ENCODE measurements at regions not wholly inside any gene's neighbourhood (a gene's known extent, or its start where the extent isn't known, plus 50 kb on each side); places are given as distances from the start of the nearest gene placed in this dataset.

DNA sequence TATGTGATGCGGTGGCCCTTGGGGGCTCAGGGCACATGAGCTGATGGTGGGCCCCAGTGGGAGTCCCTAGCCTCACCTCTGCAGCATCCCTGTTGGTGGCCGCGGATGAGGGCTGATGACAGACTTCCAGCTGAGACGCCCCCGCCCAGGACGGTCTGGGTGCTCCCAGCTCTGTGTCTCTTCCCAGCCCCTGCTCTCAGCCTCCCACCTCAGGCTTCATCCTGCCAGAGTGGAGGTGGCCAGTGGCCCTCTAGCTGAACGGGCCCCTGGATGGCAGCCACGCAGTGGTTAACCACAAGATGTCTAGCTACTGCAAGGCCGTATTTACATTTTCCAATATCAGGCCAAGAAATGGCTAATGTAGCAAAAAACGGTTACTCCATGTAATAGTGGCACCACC is 205.3 kb upstream of the LINGO1 start:
- H3K36me3 Mint-ChIP-seq (ENCODE audit: unreplicated experiment), result no peaks in the 10 kb centered on the region
- peaks cover 54% of the 10 kb centered on the region for H3K27me3 Mint-ChIP-seq (ENCODE audit: unreplicated experiment)
- H3K4me1 Mint-ChIP-seq (ENCODE audit: unreplicated experiment), result no peaks in the 10 kb centered on the region
- H3K27ac Mint-ChIP-seq (ENCODE audit: unreplicated experiment), result no peak overlapping the region
- no peak overlapping the region for H3K4me3 Mint-ChIP-seq (ENCODE audit: unreplicated experiment)
- TF ChIP-seq, protein P1, sequence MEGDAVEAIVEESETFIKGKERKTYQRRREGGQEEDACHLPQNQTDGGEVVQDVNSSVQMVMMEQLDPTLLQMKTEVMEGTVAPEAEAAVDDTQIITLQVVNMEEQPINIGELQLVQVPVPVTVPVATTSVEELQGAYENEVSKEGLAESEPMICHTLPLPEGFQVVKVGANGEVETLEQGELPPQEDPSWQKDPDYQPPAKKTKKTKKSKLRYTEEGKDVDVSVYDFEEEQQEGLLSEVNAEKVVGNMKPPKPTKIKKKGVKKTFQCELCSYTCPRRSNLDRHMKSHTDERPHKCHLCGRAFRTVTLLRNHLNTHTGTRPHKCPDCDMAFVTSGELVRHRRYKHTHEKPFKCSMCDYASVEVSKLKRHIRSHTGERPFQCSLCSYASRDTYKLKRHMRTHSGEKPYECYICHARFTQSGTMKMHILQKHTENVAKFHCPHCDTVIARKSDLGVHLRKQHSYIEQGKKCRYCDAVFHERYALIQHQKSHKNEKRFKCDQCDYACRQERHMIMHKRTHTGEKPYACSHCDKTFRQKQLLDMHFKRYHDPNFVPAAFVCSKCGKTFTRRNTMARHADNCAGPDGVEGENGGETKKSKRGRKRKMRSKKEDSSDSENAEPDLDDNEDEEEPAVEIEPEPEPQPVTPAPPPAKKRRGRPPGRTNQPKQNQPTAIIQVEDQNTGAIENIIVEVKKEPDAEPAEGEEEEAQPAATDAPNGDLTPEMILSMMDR (IDR thresholded peaks at IDR 0.05), result no peak
- DNase-seq (ENCODE audit: extremely low spot score, unreplicated experiment), result no peak
- H3K9me3 Mint-ChIP-seq (ENCODE audit: unreplicated experiment), result no peaks in the 10 kb centered on the region

DNA sequence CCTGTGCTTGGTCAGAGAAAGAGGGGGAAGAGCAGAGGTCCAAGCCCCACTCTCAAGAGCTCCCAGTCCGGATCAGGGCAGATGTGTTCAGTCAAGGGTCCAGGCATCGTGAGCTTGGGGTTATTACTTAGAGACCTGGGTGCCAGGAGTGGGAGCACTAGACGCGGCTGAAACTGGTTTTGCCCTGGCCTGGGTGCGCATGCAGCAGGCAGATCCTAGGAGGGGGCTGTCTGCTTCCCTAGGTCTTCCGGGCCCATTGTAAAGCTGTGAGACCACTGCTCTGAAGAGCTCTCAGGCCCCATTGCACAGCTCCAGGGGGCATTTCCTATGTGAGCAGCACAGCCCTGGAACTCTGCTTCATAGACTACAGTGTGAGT is 204.9 kb upstream of the LINGO1 start:
- Mint-ChIP-seq H3K27me3 (ENCODE audit: unreplicated experiment) (peaks cover 53% of the 10 kb centered on the region), H3K4me3 (ENCODE audit: unreplicated experiment) (no peak overlapping the region), H3K27ac (ENCODE audit: unreplicated experiment) (no peak overlapping the region), H3K9me3 (ENCODE audit: unreplicated experiment) (no peaks in the 10 kb centered on the region), H3K36me3 (ENCODE audit: unreplicated experiment) (no peaks in the 10 kb centered on the region), H3K4me1 (ENCODE audit: unreplicated experiment) (no peaks in the 10 kb centered on the region)
- no peak for DNase-seq (ENCODE audit: extremely low spot score, unreplicated experiment)
- TF ChIP-seq, protein P1 (IDR thresholded peaks at IDR 0.05), result no peak

DNA sequence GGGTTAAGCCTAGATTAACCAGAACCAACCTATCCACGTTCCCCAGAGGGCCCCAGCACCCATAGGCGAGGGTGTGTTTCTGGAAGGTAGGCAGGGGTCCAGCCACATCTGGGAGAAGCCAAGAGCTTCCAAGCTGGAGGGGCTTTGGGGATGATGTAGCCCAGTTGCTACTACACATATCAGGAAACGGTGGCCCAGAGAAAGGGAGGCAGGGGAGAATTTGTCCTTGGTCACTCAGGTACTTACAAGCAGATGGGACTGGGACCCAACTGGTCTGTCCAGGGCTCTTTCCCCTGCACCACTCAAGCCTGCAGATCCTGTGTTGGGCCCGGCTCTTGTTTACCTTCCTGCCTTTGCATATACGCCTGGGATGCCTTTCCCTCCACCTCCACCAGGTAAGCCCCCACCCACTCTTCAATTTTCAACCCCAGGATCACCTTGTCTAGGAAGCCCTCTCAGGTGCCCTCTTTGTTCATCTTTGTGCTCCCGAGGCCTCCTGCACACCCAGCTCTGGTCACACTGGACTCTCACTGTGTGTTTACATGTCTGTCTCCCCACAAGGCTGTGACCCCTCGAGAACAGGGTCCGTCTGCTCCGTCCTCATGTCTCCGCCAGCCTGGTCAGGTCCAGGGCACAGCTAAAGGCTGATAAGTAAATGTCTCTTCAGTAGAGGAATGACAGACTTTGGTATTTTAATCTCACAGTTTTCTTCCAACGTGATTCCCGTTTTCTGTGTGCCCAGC is 204.4 kb upstream of the LINGO1 start:
- TF ChIP-seq, protein P1 (IDR thresholded peaks at IDR 0.05), result no peak
- Mint-ChIP-seq H3K27me3 (ENCODE audit: unreplicated experiment) (peaks cover 49% of the 10 kb centered on the region), H3K36me3 (ENCODE audit: unreplicated experiment) (no peaks in the 10 kb centered on the region), H3K4me3 (ENCODE audit: unreplicated experiment) (no peak overlapping the region), H3K27ac (ENCODE audit: unreplicated experiment) (no peak overlapping the region), H3K4me1 (ENCODE audit: unreplicated experiment) (no peaks in the 10 kb centered on the region), H3K9me3 (ENCODE audit: unreplicated experiment) (no peaks in the 10 kb centered on the region)
- no peak for DNase-seq (ENCODE audit: extremely low spot score, unreplicated experiment)

DNA sequence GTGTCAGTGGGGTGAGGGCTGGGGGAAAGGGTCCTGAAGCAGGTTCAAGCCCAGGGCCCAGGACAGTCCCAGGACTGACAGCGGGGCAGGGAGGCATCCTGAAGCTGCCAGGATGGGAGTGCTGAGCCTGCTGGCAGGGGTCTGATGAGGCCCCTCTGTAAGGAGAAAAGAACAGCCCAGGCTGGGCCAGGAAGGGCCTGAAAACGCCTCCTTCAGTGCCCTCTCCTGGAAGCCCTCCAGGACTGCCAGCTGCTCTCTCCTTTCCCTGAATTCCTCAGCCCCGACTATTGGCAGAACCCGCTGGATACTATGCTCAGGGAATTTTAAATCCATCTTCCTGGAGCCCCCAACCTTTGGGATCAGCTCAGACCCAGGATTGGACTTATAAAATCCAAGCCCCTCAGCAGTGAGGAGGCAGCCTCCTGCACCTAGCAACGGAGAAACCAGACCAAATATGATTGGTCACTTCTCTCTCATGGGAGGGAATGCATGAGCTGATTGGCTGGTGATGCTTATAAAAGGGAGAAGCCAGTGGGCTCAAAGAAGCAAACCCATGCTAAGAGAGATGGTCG is 203.5 kb upstream of the LINGO1 start:
- Mint-ChIP-seq H3K36me3 (ENCODE audit: unreplicated experiment) (no peaks in the 10 kb centered on the region), H3K4me3 (ENCODE audit: unreplicated experiment) (no peak overlapping the region), H3K9me3 (ENCODE audit: unreplicated experiment) (no peaks in the 10 kb centered on the region), H3K27me3 (ENCODE audit: unreplicated experiment) (peaks cover 47% of the 10 kb centered on the region), H3K27ac (ENCODE audit: unreplicated experiment) (no peak overlapping the region), H3K4me1 (ENCODE audit: unreplicated experiment) (no peaks in the 10 kb centered on the region)
- DNase-seq (ENCODE audit: extremely low spot score, unreplicated experiment), result no peak
- TF ChIP-seq, protein P1 (IDR thresholded peaks at IDR 0.05), result no peak

DNA sequence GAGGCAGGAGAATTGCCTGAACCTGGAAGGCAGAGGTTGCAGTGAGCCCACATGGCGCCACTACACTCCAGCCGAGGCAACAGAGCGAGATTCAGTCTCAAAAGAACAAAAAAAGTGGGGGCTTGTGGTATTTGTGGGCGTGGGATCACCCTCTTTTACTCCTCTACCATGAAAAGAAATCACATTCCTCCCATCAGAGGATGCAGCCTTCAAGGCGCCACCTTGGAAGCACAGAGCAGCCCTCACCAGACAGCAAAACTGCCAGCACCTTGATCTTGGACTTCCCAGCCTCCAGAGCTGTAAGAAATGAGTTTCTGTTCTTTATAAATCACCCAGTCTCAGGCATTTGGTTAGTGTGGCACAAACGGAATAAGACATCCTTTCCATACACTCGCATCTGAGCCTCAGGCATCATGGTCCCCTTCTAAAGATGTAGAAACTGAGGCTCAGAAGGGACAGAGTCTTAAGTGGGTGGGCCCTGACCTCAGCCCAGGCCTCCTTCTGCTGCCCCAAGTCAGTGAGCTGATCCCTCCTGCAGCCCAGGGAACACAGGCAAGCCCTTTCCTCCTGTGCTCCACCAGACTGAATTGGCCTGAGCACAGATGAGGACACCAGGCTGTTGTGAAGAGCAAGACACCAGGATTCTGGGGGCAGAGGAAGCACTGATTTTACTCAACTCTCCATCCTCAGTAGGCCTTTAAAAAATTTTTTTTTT is 201.7 kb upstream of the LINGO1 start:
- DNase-seq (ENCODE audit: extremely low spot score, unreplicated experiment), result no peak
- no peak overlapping the region for H3K4me3 Mint-ChIP-seq (ENCODE audit: unreplicated experiment)
- H3K9me3 Mint-ChIP-seq (ENCODE audit: unreplicated experiment), result no peaks in the 10 kb centered on the region
- no peaks in the 10 kb centered on the region for H3K36me3 Mint-ChIP-seq (ENCODE audit: unreplicated experiment)
- TF ChIP-seq, protein P1 (IDR thresholded peaks at IDR 0.05), result no peak
- peaks cover 37% of the 10 kb centered on the region for H3K27me3 Mint-ChIP-seq (ENCODE audit: unreplicated experiment)
- no peaks in the 10 kb centered on the region for H3K4me1 Mint-ChIP-seq (ENCODE audit: unreplicated experiment)
- H3K27ac Mint-ChIP-seq (ENCODE audit: unreplicated experiment), result no peak overlapping the region
